MM.1S (cell line): ENCODE measurements at regions not wholly inside any gene's neighbourhood (a gene's known extent, or its start where the extent isn't known, plus 50 kb on each side); places are given as distances from the start of the nearest gene placed in this dataset.

Experiments
- DNase-seq: peaks from one replicate; pipeline ENCODE4 v3.0.0-alpha.2; 2015
- H2AFZ ChIP-seq: fragments of 300-600 bp; sonication (generic); 2 replicates; pipeline ENCODE4 v1.6.0; 2016; ENCODE audit warnings: antibody characterized with exemption, low read length
- H3F3A ChIP-seq: fragments of 300-600 bp; sonication (generic); 2 replicates; pipeline ENCODE4 v1.6.1; 2016; ENCODE audit warnings: mild to moderate bottlenecking, antibody characterized with exemption, low read length, moderate library complexity, mixed read lengths; ENCODE audit not compliant: insufficient read depth
- H3K27ac ChIP-seq: fragments of 300-600 bp; sonication (generic); 2 replicates; pipeline ENCODE4 v1.5.1; 2016; ENCODE audit warnings: mild to moderate bottlenecking, low read length
- H3K27me3 ChIP-seq: fragments of 300-600 bp; sonication (generic); replicated peaks from 2 replicates; pipeline ENCODE4 v1.6.0; 2016; ENCODE audit warnings: low read length; ENCODE audit not compliant: insufficient read depth
- H3K36me3 ChIP-seq: fragments of 300-600 bp; sonication (generic); replicated peaks from 2 replicates; pipeline ENCODE4 v1.6.1; 2016; ENCODE audit warnings: mild to moderate bottlenecking, low read length, mixed read lengths; ENCODE audit not compliant: insufficient read depth
- H3K4me1 ChIP-seq: fragments of 300-600 bp; sonication (generic); 2 replicates; pipeline ENCODE4 v1.6.1; 2016; ENCODE audit warnings: low read length, mixed read lengths
- H3K4me2 ChIP-seq: fragments of 300-600 bp; sonication (generic); 2 replicates; pipeline ENCODE4 v1.6.0; 2016; ENCODE audit warnings: low read depth, low read length
- H3K4me3 ChIP-seq: fragments of 300-600 bp; sonication (generic); 2 replicates; pipeline ENCODE4 v1.5.1; 2016; ENCODE audit warnings: low read length, mixed read lengths
- H3K79me2 ChIP-seq: fragments of 300-600 bp; sonication (generic); 2 replicates; pipeline ENCODE4 v1.6.1; 2016; ENCODE audit warnings: mixed run types, low read length, mixed read lengths
- H3K9ac ChIP-seq: fragments of 300-600 bp; sonication (generic); 2 replicates; pipeline ENCODE4 v1.6.1; 2016; ENCODE audit warnings: low read length, mixed read lengths
- H3K9me2 ChIP-seq: fragments of 300-600 bp; sonication (generic); replicated peaks from 2 replicates; pipeline ENCODE4 v1.6.1; 2016; ENCODE audit warnings: mild to moderate bottlenecking, low read length, mixed read lengths; ENCODE audit not compliant: insufficient read depth
- H3K9me3 ChIP-seq: fragments of 300-600 bp; sonication (generic); replicated peaks from 2 replicates; pipeline ENCODE4 v1.6.1; 2016; ENCODE audit warnings: mild to moderate bottlenecking, low read length, mixed read lengths; ENCODE audit not compliant: insufficient read depth
- H4K20me1 ChIP-seq: fragments of 300-600 bp; sonication (generic); 2 replicates; pipeline ENCODE4 v1.6.1; 2016; ENCODE audit warnings: mild to moderate bottlenecking, low read length, moderate library complexity, mixed read lengths; ENCODE audit not compliant: insufficient read depth
- CTCF ChIP-seq: fragments of 300-600 bp; sonication (generic); IDR thresholded peaks from 2 replicates; pipeline ENCODE4 v1.5.1; 2016; ENCODE audit warnings: antibody characterized with exemption, low read length, mixed read lengths
- EZH2 ChIP-seq: fragments of 300-600 bp; sonication (generic); optimal IDR thresholded peaks from 2 replicates; pipeline ENCODE3; 2017; ENCODE audit warnings: low read depth, mild to moderate bottlenecking, antibody characterized with exemption, low read length, mixed read lengths
- EZH2phosphoT487 ChIP-seq: fragments of 300-600 bp; sonication (generic); IDR thresholded peaks from 2 replicates; pipeline ENCODE4 v1.6.1; 2018; ENCODE audit warnings: antibody characterized with exemption, low read length

GRCh38 chr3:35529337-35529736, 110.0 kb upstream of the ARPP21 start:
- TF ChIP-seq CTCF (no peak), EZH2 (no peak), EZH2phosphoT487 (no peak)
- H3K27me3 ChIP-seq, result peaks cover 9% of the 10 kb centered on the region; the same call in 1 of the 2 replicates
- H3K4me3 ChIP-seq, result no peak overlapping the region
- no peak for DNase-seq
- no peak overlapping the region for H2AFZ ChIP-seq
- H3K4me2 ChIP-seq, result no peak overlapping the region
- no peaks in the 10 kb centered on the region for H3K4me1 ChIP-seq
- no peak overlapping the region for H3K27ac ChIP-seq
- H3F3A ChIP-seq, result no peaks in the 10 kb centered on the region
- H3K36me3 ChIP-seq, result no peaks in the 10 kb centered on the region
- no peaks in the 10 kb centered on the region for H4K20me1 ChIP-seq
- no peaks in the 10 kb centered on the region for H3K9me2 ChIP-seq
- no peaks in the 10 kb centered on the region for H3K79me2 ChIP-seq
- no peak overlapping the region for H3K9ac ChIP-seq
- H3K9me3 ChIP-seq, result no peaks in the 10 kb centered on the region

GRCh38 chr3:35537265-35537664, 102.1 kb upstream of the ARPP21 start:
- Histone ChIP-seq H2AFZ (no peak overlapping the region), H3K4me2 (no peak overlapping the region), H3F3A (no peaks in the 10 kb centered on the region), H3K36me3 (no peaks in the 10 kb centered on the region), H3K27me3 (no peaks in the 10 kb centered on the region), H3K9me3 (no peaks in the 10 kb centered on the region), H4K20me1 (no peaks in the 10 kb centered on the region), H3K9me2 (no peaks in the 10 kb centered on the region), H3K4me3 (no peak overlapping the region), H3K9ac (no peak overlapping the region), H3K4me1 (no peaks in the 10 kb centered on the region), H3K79me2 (no peaks in the 10 kb centered on the region), H3K27ac (no peak overlapping the region)
- TF ChIP-seq EZH2 (no peak), CTCF (no peak), EZH2phosphoT487 (no peak)
- DNase-seq, result no peak

DNA sequence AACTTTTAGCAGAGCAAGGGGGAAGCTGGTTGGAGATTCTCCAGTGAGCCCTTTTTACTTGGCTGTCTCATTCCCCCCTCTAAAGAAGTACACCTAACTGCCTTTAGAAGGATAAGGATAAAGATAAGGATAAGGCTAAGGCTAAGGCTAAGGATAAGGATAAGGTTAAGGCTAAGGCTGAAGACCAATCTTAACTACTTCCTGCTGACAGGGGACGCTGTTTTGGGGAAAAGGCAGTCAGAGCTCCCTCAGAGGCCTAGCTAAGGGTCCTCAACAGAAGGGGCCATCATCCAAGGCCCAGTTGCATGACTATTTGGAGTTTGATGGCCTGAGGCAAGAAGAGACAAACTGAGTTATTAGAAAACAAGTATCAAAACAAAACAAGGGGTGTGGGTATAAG, 94.3 kb upstream of the ARPP21 start:
- DNase-seq, result no peak
- no peak overlapping the region for H3K4me3 ChIP-seq
- H3K27ac ChIP-seq, result no peak overlapping the region
- no peaks in the 10 kb centered on the region for H3K9me2 ChIP-seq
- no peaks in the 10 kb centered on the region for H4K20me1 ChIP-seq
- no peak for TF ChIP-seq EZH2
- TF ChIP-seq EZH2phosphoT487, result no peak
- no peak for TF ChIP-seq CTCF
- no peaks in the 10 kb centered on the region for H3K9me3 ChIP-seq
- no peak overlapping the region for H3K4me2 ChIP-seq
- no peaks in the 10 kb centered on the region for H3K36me3 ChIP-seq
- no peaks in the 10 kb centered on the region for H3K4me1 ChIP-seq
- H3K79me2 ChIP-seq, result no peaks in the 10 kb centered on the region
- H3K9ac ChIP-seq, result no peak overlapping the region
- H2AFZ ChIP-seq, result no peak overlapping the region
- H3K27me3 ChIP-seq, result no peaks in the 10 kb centered on the region
- no peaks in the 10 kb centered on the region for H3F3A ChIP-seq

- Histone ChIP-seq H4K20me1 (no peaks in the 10 kb centered on the region), H3K9me3 (no peaks in the 10 kb centered on the region), H3K36me3 (no peaks in the 10 kb centered on the region), H3K9ac (no peak overlapping the region), H3K27me3 (no peaks in the 10 kb centered on the region), H2AFZ (no peak overlapping the region), H3K27ac (no peak overlapping the region), H3K4me3 (no peak overlapping the region), H3F3A (no peaks in the 10 kb centered on the region), H3K9me2 (no peaks in the 10 kb centered on the region), H3K4me1 (no peaks in the 10 kb centered on the region), H3K79me2 (no peaks in the 10 kb centered on the region), H3K4me2 (no peak overlapping the region)
- no peak for TF ChIP-seq EZH2
- TF ChIP-seq EZH2phosphoT487, result no peak
- no peak for TF ChIP-seq CTCF
- no peak for DNase-seq
Measured at GRCh38 chr3:35549690-35550089, 89.6 kb upstream of the ARPP21 start.
